SU-DHL-6 (cell line): ENCODE measurements at regions not wholly inside any gene's neighbourhood (a gene's known extent, or its start where the extent isn't known, plus 50 kb on each side); places are given as distances from the start of the nearest gene placed in this dataset.

Experiments
- H2AFZ ChIP-seq: fragments of 200-600 bp; sonication (generic); 2 replicates; pipeline ENCODE4 v1.6.1; 2014; ENCODE audit warnings: low read depth, mild to moderate bottlenecking, moderate library complexity, mixed read lengths, antibody characterized with exemption, low read length; ENCODE audit not compliant: severe bottlenecking
- H3F3A ChIP-seq: fragments of 200-600 bp; shearing (Covaris generic); 2 replicates; pipeline ENCODE4 v1.6.0; 2016; ENCODE audit warnings: antibody characterized with exemption, mild to moderate bottlenecking; ENCODE audit not compliant: insufficient read depth
- H3K27ac ChIP-seq: fragments of 200-600 bp; sonication (generic); 2 replicates; pipeline ENCODE4 v1.5.1; 2016; ENCODE audit warnings: low read depth, mild to moderate bottlenecking, low read length, moderate library complexity, mixed read lengths
- H3K27me3 ChIP-seq: fragments of 200-600 bp; sonication (generic), shearing (Covaris generic); 2 replicates; pipeline ENCODE4 v1.6.0; 2014; ENCODE audit warnings: mild to moderate bottlenecking, low read length
- H3K36me3 ChIP-seq: fragments of 200-600 bp; sonication (generic); 2 replicates; pipeline ENCODE4 v1.6.1; 2014; ENCODE audit warnings: mild to moderate bottlenecking, low read length, mixed read lengths
- H3K4me2 ChIP-seq: fragments of 300-600, 200-600 bp; shearing (Covaris generic), sonication (generic); 2 replicates; pipeline ENCODE4 v1.6.0; 2014; ENCODE audit warnings: low read length, low read depth, mild to moderate bottlenecking; ENCODE audit not compliant: poor library complexity, severe bottlenecking
- H3K4me3 ChIP-seq: fragments of 200-600 bp; sonication (generic); 2 replicates; pipeline ENCODE4 v1.5.1; 2014; ENCODE audit warnings: antibody characterized with exemption, low read length, mild to moderate bottlenecking, mixed read lengths; ENCODE audit not compliant: insufficient read depth, poor library complexity, severe bottlenecking
- H3K79me2 ChIP-seq: fragments of 200-600 bp; sonication (generic); 2 replicates; pipeline ENCODE4 v1.6.1; 2014; ENCODE audit warnings: mild to moderate bottlenecking, low read length, moderate library complexity; ENCODE audit not compliant: insufficient read depth
- H3K9ac ChIP-seq: fragments of 200-600 bp; sonication (generic); 2 replicates; pipeline ENCODE4 v1.7.0; 2014; ENCODE audit warnings: mild to moderate bottlenecking, low read length
- H3K9me2 ChIP-seq: fragments of 200-600 bp; sonication (generic); replicated peaks from 2 replicates; pipeline ENCODE4 v1.6.1; 2014; ENCODE audit warnings: low read length; ENCODE audit not compliant: insufficient read depth
- H3K9me3 ChIP-seq: fragments of 200-600 bp; sonication (generic); 2 replicates; pipeline ENCODE4 v1.6.1; 2014; ENCODE audit warnings: low read length, mixed read lengths; ENCODE audit not compliant: insufficient read depth
- H4K20me1 ChIP-seq: fragments of 200-600 bp; sonication (generic); 2 replicates; pipeline ENCODE4 v1.6.1; 2014; ENCODE audit warnings: low read depth, mild to moderate bottlenecking, antibody characterized with exemption, low read length, moderate library complexity, mixed read lengths
- EZH2phosphoT487 ChIP-seq: fragments of 200-600 bp; sonication (generic), shearing (Covaris generic); conservative IDR thresholded peaks from 2 replicates; pipeline ENCODE4 v1.6.1; 2018; ENCODE audit warnings: mild to moderate bottlenecking, antibody characterized with exemption, low read length, moderate library complexity, mixed read lengths
- TF ChIP-seq, protein P1 (sequence below): fragments of 200-600 bp; sonication (generic); IDR thresholded peaks from one replicate; pipeline ENCODE4 v1.5.1; 2017; ENCODE audit warnings: antibody characterized with exemption, mild to moderate bottlenecking, low read length, moderate library complexity; ENCODE audit not compliant: insufficient read depth, poor library complexity, severe bottlenecking

DNA sequence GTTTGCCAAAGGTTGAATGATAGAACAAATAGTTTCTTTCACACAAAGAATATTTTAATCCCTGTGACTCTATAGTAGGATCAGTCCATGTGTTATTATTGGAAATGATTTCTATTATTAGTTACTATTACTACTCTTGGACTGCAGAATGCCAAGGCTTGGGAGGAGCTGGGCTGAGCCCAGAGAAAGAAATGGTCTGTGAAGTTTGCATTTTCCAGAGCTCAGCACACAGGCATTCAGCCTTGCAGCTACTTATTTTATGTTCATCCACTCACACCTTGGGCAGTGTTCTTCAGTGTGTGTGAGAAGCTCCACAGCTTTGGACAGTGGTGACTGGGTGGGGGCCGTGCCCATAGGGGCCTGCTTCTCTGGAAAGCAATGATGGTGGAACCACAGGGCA lies 583.1 kb downstream of the CCDC171 start:
- no peak overlapping the region for H2AFZ ChIP-seq
- no peaks in the 10 kb centered on the region for H3K27me3 ChIP-seq
- TF ChIP-seq, protein P1, sequence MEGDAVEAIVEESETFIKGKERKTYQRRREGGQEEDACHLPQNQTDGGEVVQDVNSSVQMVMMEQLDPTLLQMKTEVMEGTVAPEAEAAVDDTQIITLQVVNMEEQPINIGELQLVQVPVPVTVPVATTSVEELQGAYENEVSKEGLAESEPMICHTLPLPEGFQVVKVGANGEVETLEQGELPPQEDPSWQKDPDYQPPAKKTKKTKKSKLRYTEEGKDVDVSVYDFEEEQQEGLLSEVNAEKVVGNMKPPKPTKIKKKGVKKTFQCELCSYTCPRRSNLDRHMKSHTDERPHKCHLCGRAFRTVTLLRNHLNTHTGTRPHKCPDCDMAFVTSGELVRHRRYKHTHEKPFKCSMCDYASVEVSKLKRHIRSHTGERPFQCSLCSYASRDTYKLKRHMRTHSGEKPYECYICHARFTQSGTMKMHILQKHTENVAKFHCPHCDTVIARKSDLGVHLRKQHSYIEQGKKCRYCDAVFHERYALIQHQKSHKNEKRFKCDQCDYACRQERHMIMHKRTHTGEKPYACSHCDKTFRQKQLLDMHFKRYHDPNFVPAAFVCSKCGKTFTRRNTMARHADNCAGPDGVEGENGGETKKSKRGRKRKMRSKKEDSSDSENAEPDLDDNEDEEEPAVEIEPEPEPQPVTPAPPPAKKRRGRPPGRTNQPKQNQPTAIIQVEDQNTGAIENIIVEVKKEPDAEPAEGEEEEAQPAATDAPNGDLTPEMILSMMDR: no peak
- TF ChIP-seq EZH2phosphoT487: no peak
- H3F3A ChIP-seq: no peaks in the 10 kb centered on the region
- H3K9me2 ChIP-seq: no peaks in the 10 kb centered on the region
- H3K27ac ChIP-seq: no peak overlapping the region
- no peaks in the 10 kb centered on the region for H3K79me2 ChIP-seq
- no peaks in the 10 kb centered on the region for H3K36me3 ChIP-seq
- no peaks in the 10 kb centered on the region for H3K9me3 ChIP-seq
- H3K4me2 ChIP-seq: no peak overlapping the region
- no peaks in the 10 kb centered on the region for H4K20me1 ChIP-seq
- H3K4me3 ChIP-seq: no peak overlapping the region
- H3K9ac ChIP-seq: no peak overlapping the region

DNA sequence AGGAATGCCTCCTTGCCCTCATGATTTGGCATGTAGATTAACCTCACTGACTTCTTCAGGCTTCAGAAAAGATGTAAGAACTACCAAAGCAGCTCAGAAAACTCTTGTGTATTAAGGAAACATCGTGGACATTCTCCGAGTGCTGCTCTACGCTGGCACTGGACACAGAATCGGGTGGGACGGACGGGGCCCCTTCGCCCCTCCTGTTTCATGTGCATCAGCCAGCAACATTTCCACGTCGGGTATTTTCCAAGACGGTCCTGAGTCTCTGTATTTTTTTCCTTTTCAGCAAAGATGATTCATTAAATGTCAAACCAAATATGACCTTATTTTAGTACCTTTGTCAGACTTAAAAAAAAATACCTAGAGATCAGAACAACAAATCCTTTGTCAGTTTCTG lies 583.6 kb downstream of the CCDC171 start:
- Histone ChIP-seq H3K9me3 (no peaks in the 10 kb centered on the region), H3F3A (no peaks in the 10 kb centered on the region), H3K36me3 (no peaks in the 10 kb centered on the region), H2AFZ (no peak overlapping the region), H3K9ac (no peak overlapping the region), H3K4me3 (no peak overlapping the region), H3K27me3 (no peaks in the 10 kb centered on the region), H3K9me2 (no peaks in the 10 kb centered on the region), H4K20me1 (no peaks in the 10 kb centered on the region), H3K27ac (no peak overlapping the region), H3K4me2 (no peak overlapping the region), H3K79me2 (no peaks in the 10 kb centered on the region)
- TF ChIP-seq EZH2phosphoT487: no peak
- TF ChIP-seq, protein P1: no peak

DNA sequence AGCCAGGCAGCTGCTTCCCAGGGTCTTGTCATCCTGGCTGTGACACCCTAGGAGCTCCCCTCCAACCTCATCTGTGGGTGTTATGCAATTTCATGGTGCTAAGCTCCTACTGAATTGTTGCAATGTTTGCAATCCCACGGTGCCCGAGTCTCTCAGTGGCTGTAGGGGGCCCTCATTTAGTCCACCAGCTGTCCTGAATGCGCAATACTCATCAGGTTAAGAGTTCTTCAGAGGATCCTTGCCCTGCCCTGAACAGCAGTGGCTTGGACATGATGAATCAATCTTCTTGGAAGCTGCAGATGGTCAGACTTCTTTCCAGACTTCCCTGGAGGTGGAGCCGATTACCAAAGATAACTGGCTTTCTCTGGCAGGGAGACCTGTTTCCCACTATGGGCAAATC lies 584.1 kb downstream of the CCDC171 start:
- Histone ChIP-seq H3K4me2 (no peak overlapping the region), H3K9me2 (no peaks in the 10 kb centered on the region), H3K4me3 (no peak overlapping the region), H3K36me3 (no peaks in the 10 kb centered on the region), H3K27me3 (no peaks in the 10 kb centered on the region), H3K27ac (no peak overlapping the region), H2AFZ (no peak overlapping the region), H3F3A (no peaks in the 10 kb centered on the region), H3K9me3 (no peaks in the 10 kb centered on the region), H4K20me1 (no peaks in the 10 kb centered on the region), H3K79me2 (no peaks in the 10 kb centered on the region), H3K9ac (no peak overlapping the region)
- TF ChIP-seq, protein P1: no peak
- TF ChIP-seq EZH2phosphoT487: no peak
